Coronary artery (tissue), 2 donors: ENCODE measurements at regions not wholly inside any gene's neighbourhood (a gene's known extent, or its start where the extent isn't known, plus 50 kb on each side); places are given as distances from the start of the nearest gene placed in this dataset.
A peak's percentile ranks its signal among the peaks of the same experiment; 100 is the strongest.

Experiments used
- DNase-seq: peaks from one replicate; pipeline ENCODE4 v3.0.0-alpha.2; 2017; ENCODE audit warnings: low spot score
- H3K27ac ChIP-seq, 2 donors: fragments of 200-600 bp; sonication (generic); one replicate each; pipeline ENCODE4 v1.5.1; 2016 to 2019
- H3K4me3 ChIP-seq: fragments of 200-600 bp; sonication (generic); 2 replicates; pipeline ENCODE4 v1.5.1; 2016; ENCODE audit warnings: mild to moderate bottlenecking, moderate library complexity
- CTCF ChIP-seq: fragments of 200-600 bp; sonication (generic); IDR thresholded peaks from one replicate; pipeline ENCODE4 v1.5.1; 2019; ENCODE audit warnings: antibody characterized with exemption

- Histone ChIP-seq H3K4me3 (no peak overlapping the region), H3K27ac (peak overlapping the region in 1 of 2 donors; percentile 77)
- TF ChIP-seq CTCF: no peak
- DNase-seq: no peak
Observed at GRCh38 chr20:50274570-50275430, 84.2 kb downstream of the CEBPB start.

- Histone ChIP-seq H3K4me3 (no peak overlapping the region), H3K27ac (peak overlapping the region in 1 of 2 donors; percentile 71)
- DNase-seq: no peak
- TF ChIP-seq CTCF: no peak
Observed at GRCh38 chr20:50276119-50277063, 85.8 kb downstream of the CEBPB start.

GRCh38 chr20:50277064-50277415, 86.4 kb downstream of the CEBPB start:
- Histone ChIP-seq H3K4me3 (no peak overlapping the region), H3K27ac (peak overlapping the region in 1 of 2 donors; percentile 19)
- no peak for TF ChIP-seq CTCF
- DNase-seq: no peak

GRCh38 chr20:50277460-50278376, 87.1 kb downstream of the CEBPB start:
- no peak overlapping the region for H3K4me3 ChIP-seq
- DNase-seq: no peak
- H3K27ac ChIP-seq: peak overlapping the region; percentile 69 to 78
- no peak for TF ChIP-seq CTCF

GRCh38 chr20:50278377-50278683, 87.7 kb downstream of the CEBPB start:
- H3K4me3 ChIP-seq: no peak overlapping the region
- H3K27ac ChIP-seq: peak overlapping the region; percentile 69 to 78
- TF ChIP-seq CTCF: no peak
- DNase-seq: no peak

GRCh38 chr20:50278684-50279531, 88.3 kb downstream of the CEBPB start:
- peak; percentile 94 for DNase-seq
- Histone ChIP-seq H3K4me3 (peak overlapping the region; percentile 1), H3K27ac (peak overlapping the region; percentile 69 to 78)
- no peak for TF ChIP-seq CTCF
